Sigmoid colon (tissue), 4 donors: ENCODE measurements at regions not wholly inside any gene's neighbourhood (a gene's known extent, or its start where the extent isn't known, plus 50 kb on each side); places are given as distances from the start of the nearest gene placed in this dataset.
"Not testable (repeated sequence)": the region's sequence is repeated elsewhere in the genome, so short reads cannot be mapped to it uniquely, and the experiment has no call there.

ENCODE experiments used
- POLR2A ChIP-seq, 2 donors: fragments of 450-650 bp; IDR thresholded peaks; one replicate each; pipeline ENCODE4 v1.6.1; 2016; ENCODE audit warnings: antibody characterized with exemption in 2 of 2, mild to moderate bottlenecking in 2 of 2, moderate library complexity in 2 of 2
- POLR2AphosphoS5 ChIP-seq, 4 donors: sonication (generic); formaldehyde crosslinking; IDR thresholded peaks; one replicate each; pipeline ENCODE4 v1.6.1; 2017; ENCODE audit warnings: antibody characterized with exemption in 4 of 4
- TF ChIP-seq, protein P1 (sequence below), 4 experiments: fragments of 450-650 bp in 3 of 4; fragments of 200-600 bp in 1 of 4; IDR thresholded peaks; one replicate each; pipeline ENCODE4 v1.5.1; 2016 to 2019; ENCODE audit warnings: antibody characterized with exemption in 4 of 4, mild to moderate bottlenecking in 3 of 4, moderate library complexity in 2 of 4

DNA sequence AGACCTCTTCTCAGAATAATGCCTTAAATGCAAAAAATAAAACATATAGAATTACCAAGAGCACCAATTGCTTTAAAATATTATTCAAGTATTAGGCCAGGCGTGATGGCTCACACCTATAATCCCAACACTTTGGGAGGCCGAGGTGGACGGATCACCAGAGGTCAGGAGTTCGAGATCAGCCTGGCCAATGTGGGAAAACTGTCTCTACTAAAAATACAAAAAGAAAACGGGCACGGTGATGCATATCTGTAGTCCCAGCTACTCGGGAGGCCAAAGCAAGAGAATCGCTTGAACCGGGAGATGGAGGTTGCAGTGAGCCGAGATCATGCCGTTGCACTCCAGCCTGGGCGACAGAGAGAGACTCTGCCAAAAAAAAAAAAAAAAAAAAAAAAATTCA lies 55.4 kb upstream of the RAB6C start:
- not testable (repeated sequence) for TF ChIP-seq POLR2A, POLR2AphosphoS5 (IDR thresholded peaks at IDR 0.05)
- TF ChIP-seq, protein P1, sequence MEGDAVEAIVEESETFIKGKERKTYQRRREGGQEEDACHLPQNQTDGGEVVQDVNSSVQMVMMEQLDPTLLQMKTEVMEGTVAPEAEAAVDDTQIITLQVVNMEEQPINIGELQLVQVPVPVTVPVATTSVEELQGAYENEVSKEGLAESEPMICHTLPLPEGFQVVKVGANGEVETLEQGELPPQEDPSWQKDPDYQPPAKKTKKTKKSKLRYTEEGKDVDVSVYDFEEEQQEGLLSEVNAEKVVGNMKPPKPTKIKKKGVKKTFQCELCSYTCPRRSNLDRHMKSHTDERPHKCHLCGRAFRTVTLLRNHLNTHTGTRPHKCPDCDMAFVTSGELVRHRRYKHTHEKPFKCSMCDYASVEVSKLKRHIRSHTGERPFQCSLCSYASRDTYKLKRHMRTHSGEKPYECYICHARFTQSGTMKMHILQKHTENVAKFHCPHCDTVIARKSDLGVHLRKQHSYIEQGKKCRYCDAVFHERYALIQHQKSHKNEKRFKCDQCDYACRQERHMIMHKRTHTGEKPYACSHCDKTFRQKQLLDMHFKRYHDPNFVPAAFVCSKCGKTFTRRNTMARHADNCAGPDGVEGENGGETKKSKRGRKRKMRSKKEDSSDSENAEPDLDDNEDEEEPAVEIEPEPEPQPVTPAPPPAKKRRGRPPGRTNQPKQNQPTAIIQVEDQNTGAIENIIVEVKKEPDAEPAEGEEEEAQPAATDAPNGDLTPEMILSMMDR (IDR thresholded peaks at IDR 0.05), result not testable (repeated sequence)
